ENCODE measurements at regions not wholly inside any gene's neighbourhood (a gene's known extent, or its start where the extent isn't known, plus 50 kb on each side); places are given as distances from the start of the nearest gene placed in this dataset.

DNA sequence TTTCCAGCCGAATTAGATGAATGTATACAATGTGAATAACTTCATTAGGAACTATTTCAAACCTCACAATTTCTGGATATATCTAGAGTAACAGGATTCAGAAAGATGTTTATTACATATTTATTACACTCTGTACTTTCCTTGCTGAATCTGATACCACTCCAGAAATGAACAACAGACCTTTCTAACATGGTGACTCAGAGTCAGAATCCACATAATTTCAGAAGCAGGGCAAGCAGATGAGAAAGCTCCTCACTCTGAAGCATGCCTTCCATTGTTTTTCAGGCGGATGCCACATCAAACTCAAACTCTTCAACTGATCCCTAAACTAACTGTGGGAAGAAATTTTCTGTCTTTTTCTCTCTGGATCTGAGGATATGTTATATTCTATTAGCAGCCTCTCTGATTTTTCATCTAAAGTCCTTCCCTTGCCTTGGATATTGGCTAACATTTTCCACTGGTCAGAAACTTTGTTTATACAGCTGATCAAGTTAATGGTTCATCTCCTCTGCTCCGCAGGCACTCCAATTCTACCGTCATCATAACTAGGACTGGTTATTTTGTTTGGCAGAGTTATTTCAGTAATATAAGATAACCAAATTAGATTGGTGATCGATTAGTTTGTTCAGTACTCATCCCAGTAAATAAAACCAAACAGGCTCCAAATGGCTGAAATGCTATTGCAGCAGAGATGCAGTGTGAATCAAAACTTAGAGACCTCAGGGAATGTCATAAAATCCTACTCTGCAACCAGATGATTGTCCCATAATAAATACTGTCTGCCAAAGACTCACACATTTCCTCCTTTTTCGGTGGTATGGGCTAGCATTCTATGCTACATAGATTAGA, 556.0 kb downstream of the EBF1 start:
- no peak for TF ChIP-seq NBN (conservative IDR thresholded peaks at IDR 0.05)
- TF ChIP-seq, protein P1, sequence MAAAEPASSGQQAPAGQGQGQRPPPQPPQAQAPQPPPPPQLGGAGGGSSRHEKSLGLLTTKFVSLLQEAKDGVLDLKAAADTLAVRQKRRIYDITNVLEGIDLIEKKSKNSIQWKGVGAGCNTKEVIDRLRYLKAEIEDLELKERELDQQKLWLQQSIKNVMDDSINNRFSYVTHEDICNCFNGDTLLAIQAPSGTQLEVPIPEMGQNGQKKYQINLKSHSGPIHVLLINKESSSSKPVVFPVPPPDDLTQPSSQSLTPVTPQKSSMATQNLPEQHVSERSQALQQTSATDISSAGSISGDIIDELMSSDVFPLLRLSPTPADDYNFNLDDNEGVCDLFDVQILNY (CRISPR knock-in tag; conservative IDR thresholded peaks at IDR 0.05): no peak
- TF ChIP-seq TAF1 (CRISPR knock-in tag; IDR thresholded peaks at IDR 0.05): no peak
- TF ChIP-seq SP4 (CRISPR knock-in tag; IDR thresholded peaks at IDR 0.05): no peak
- TF ChIP-seq ZNF644 (CRISPR knock-in tag; IDR thresholded peaks at IDR 0.05; ENCODE audit: low read depth): no peak
- TF ChIP-seq ZNF350 (CRISPR knock-in tag; IDR thresholded peaks at IDR 0.05; ENCODE audit: borderline replicate concordance, low read depth): no peak
- no peak for TF ChIP-seq TBP (CRISPR knock-in tag; IDR thresholded peaks at IDR 0.05)
